AG04449 (cell line): ENCODE measurements at regions not wholly inside any gene's neighbourhood (a gene's known extent, or its start where the extent isn't known, plus 50 kb on each side); places are given as distances from the start of the nearest gene placed in this dataset.
A peak's percentile ranks its signal among the peaks of the same experiment; 100 is the strongest.

Experiments used
- CTCF ChIA-PET: fragments of 350-600 bp; formaldehyde crosslinking; extraction: SDS; loops from one replicate; lab custom pipeline; 2021; ENCODE audit warnings: antibody characterized with exemption; lab: Yijun Ruan, JAX
- POLR2A ChIA-PET: fragments of 400-600, 350-600 bp; formaldehyde crosslinking; extraction: SDS; loops from one replicate; lab custom pipeline; 2020; ENCODE audit warnings: antibody characterized with exemption, inconsistent platforms; lab: Yijun Ruan, JAX
- DNase-seq: peaks from one replicate; pipeline ENCODE4 v3.0.0-alpha.2; 2010; ENCODE audit warnings: low read depth, low spot score
- H3K4me3 ChIP-seq: 2 replicates; pipeline ENCODE4 v1.5.1; 2011; ENCODE audit warnings: low read depth, mild to moderate bottlenecking, control low read depth, low read length
- TF ChIP-seq, protein P1 (sequence below): IDR thresholded peaks from one replicate; pipeline ENCODE4 v1.5.1; 2011; ENCODE audit warnings: mild to moderate bottlenecking, moderate library complexity, low read length, control low read depth, inconsistent platforms; ENCODE audit not compliant: insufficient read depth; ENCODE audit errors: missing control alignments

DNA sequence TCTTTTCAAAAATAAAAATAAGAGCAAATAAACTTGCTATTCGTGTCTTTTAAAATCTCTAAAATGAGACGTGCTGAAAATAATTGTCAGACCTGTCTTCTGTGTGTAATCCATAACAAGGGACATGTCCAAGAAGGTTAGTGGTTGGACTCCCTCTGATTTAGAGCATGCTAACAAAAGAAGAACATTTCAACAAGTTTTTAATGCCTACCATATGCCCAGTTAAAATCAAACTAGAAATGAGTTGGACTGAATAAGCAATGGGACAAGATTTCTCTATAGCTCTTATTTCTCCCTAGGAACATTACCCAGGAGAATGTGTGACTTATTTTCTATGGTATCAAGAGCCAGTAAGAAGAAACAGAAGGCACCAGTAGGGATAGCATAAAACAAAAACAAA lies 689.7 kb upstream of the SOX9 start:
- ChIA-PET CTCF (interaction anchor here (0.6 to 1.6 kb wide), 3 partner anchors 10 to 1274 kb away, joined by 3 read pairs; no protein-coding TSS in a partner anchor), POLR2A (no interaction called here)
- H3K4me3 ChIP-seq, result no peak overlapping the region
- no peak for DNase-seq
- TF ChIP-seq, protein P1, sequence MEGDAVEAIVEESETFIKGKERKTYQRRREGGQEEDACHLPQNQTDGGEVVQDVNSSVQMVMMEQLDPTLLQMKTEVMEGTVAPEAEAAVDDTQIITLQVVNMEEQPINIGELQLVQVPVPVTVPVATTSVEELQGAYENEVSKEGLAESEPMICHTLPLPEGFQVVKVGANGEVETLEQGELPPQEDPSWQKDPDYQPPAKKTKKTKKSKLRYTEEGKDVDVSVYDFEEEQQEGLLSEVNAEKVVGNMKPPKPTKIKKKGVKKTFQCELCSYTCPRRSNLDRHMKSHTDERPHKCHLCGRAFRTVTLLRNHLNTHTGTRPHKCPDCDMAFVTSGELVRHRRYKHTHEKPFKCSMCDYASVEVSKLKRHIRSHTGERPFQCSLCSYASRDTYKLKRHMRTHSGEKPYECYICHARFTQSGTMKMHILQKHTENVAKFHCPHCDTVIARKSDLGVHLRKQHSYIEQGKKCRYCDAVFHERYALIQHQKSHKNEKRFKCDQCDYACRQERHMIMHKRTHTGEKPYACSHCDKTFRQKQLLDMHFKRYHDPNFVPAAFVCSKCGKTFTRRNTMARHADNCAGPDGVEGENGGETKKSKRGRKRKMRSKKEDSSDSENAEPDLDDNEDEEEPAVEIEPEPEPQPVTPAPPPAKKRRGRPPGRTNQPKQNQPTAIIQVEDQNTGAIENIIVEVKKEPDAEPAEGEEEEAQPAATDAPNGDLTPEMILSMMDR, result no peak

DNA sequence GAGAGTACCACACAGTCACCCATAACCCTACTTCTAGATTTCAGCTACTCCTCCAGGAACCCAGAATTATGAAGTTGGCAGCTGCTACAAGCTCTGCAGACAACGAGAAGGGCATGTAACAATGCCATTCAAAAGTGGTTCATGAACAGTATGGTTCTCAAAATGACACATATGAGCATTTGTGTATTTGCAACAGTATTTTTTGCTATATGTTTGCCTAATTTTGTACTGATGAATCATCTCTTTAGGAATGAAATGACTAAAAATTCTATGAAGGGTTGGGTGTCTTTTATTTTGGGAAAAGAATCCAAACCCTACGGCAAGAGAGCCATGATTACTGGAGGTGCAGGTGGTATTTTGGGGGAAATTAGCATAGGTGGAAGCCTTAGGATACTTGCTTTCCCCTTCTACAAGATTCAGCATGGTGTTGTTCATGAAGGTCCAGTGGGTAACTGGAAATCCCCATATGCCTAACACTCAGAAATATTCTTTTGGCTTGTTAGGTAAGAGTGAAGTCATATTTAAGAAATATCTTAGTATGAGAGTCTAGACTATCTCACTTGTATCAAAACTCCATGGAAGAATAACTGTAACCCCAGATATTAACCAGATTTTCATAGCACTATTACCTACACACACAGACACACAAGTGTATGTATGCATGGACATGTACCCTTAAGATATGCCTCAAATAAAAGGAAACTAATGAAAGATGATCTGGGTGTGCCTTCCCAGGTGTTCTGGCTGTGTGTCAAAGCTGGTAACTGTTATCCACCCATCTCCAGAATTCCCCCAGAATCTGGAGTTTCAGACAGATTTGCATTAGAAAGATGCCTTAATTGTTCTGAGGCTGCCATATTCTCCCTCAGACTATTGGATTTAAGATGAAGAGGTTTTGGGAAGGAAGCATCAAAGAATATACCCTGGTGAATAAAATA lies 688.2 kb upstream of the SOX9 start:
- TF ChIP-seq, protein P1, result no peak
- POLR2A ChIA-PET, result no interaction called here

DNA sequence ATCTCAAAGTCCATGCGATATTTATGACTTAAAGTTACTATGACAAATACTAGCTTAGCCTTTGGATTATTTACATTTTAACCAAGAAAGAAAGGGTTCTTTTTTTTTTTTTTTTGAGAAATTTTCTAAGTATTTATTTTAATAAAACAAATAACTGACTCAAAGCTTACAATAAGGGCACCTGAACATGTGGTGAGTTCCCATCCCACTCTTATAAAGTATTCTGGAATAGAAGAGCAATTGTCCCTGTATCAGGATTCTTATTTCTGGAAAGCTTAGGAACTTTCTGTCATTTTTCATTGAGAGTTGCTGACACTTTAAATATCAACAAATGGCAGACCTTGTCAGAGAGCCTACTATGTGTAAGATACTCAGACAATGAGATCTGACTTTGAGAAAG lies 686.1 kb upstream of the SOX9 start:
- no peak overlapping the region for H3K4me3 ChIP-seq
- TF ChIP-seq, protein P1, result no peak
- DNase-seq, result no peak
- ChIA-PET CTCF (interaction anchor here (1.5 to 2.2 kb wide), 2 partner anchors 10 to 61 kb away, joined by 3 to 6 read pairs; no protein-coding TSS in a partner anchor), POLR2A (no interaction called here)

More for the DNA sequence above, 688.2 kb upstream of the SOX9 start:
- CTCF ChIA-PET, result no interaction called here
- no peak overlapping the region for H3K4me3 ChIP-seq
- no peak for DNase-seq

DNA sequence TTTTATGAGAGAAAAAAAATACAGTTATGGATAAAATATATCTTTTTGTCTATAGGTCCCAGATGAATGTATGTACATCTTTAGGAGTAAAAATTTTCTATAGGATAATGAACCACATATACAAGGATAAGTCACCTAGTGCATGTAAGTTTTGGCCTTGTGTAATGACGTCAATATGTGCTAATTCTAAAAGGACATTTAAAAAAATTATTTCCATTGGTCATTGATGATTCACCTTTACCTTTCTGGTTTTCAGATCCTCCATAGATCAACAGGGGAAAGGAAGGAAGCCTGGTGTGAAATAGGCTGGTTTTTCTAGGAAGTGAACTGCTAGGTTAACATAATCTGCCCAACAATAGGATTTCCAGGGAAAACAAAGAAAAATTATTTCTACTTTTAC lies 684.3 kb upstream of the SOX9 start:
- POLR2A ChIA-PET, result no interaction called here

DNA sequence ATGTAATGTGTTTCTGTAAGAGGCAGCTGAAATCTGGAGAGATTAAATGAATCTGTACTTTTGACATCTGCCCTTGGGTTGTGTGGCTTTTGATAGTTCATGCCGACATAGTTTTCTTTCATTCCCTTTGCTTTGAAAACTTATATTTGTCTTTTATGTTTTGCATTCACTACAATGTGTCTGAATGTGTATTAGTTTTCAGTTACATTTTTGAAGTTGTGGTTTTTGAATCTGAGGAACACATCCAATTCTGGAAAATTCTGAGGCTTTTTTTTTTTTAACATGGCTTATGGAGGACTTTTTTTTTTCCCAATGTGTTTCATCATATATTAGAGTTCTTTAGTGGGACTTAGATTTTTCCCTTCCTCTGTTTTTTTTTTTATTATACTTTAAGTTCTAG lies 683.7 kb upstream of the SOX9 start:
- POLR2A ChIA-PET, result no interaction called here
- CTCF ChIA-PET, result no interaction called here
- no peak for DNase-seq
- TF ChIP-seq, protein P1, result no peak
- no peak overlapping the region for H3K4me3 ChIP-seq

More for the DNA sequence above, 684.3 kb upstream of the SOX9 start:
- CTCF ChIA-PET, result no interaction called here
- no peak overlapping the region for H3K4me3 ChIP-seq
- DNase-seq, result no peak
- TF ChIP-seq, protein P1, result no peak

DNA sequence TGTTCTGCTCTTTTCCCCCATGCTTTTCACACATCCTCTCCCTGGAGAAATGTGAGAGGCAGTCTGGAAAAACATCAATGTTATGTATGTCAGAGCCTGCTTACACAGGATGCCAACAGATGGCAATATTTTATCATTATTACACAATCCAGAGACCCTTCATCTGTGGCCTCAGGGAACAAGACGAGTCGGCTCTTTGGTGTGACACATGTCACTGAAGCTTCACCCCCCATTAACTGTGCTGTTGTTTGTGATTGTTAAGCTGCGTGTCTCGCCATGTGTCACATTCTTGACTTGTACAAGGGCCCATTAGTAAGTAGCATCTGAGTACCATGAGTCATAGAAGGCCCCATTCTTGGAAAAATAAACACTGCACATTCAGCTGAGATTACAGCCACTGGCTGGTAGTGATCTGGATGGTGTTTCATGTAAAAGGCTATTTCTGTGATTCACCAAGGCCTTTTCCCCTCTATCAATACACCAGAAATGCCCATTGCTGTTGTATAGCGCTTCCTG lies 682.1 kb upstream of the SOX9 start:
- DNase-seq, result peak; percentile 90
- ChIA-PET POLR2A (interaction anchor here (1.0 to 1.2 kb wide), 2 partner anchors 26 to 57 kb away, joined by 4 to 9 read pairs; no protein-coding TSS in a partner anchor), CTCF (interaction anchor here (0.8 to 4.5 kb wide), 2 partner anchors 22 to 35 kb away, joined by 7 to 21 read pairs; no protein-coding TSS in a partner anchor)
- no peak overlapping the region for H3K4me3 ChIP-seq
- TF ChIP-seq, protein P1, result no peak
